Inferior parietal cortex (tissue), 1 donor: ENCODE measurements at regions not wholly inside any gene's neighbourhood (a gene's known extent, or its start where the extent isn't known, plus 50 kb on each side); places are given as distances from the start of the nearest gene placed in this dataset.
"Not testable (repeated sequence)": the region's sequence is repeated elsewhere in the genome, so short reads cannot be mapped to it uniquely, and the experiment has no call there.

Experiments used
- DNase-seq: peaks from one replicate; pipeline ENCODE4 v3.0.0-alpha.2; 2016; ENCODE audit errors: extremely low spot score

DNA sequence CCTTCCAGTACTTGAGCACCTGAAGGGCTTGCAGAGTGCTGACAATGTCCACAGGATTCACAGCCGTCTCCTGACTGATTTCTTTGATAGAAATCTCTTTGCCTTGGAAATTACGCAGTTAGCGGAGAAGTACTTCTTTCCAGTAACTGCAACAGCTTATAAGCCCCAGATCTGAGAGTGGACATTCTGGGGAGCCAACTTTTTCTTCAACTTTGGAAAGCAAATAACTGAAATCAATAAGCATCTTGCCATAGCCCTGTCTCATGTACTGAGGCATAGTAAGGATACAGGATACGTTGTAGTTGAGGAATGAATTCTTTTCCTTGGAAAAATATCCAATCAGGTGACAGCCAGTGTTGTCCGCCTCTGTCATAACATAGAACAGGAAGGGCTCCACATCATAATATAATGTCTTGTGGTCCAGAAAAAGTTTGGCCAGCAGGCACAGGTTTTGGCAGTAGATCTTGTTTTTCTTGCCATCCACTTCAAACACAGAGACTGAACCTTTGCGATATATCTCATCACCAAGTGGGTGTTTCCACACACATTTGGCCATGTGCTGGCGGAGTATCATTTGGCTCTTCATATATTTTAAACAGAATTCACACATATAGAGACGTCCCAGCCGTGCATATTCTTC lies 711.1 kb upstream of the DIAPH2 start:
- not testable (repeated sequence) for DNase-seq

DNA sequence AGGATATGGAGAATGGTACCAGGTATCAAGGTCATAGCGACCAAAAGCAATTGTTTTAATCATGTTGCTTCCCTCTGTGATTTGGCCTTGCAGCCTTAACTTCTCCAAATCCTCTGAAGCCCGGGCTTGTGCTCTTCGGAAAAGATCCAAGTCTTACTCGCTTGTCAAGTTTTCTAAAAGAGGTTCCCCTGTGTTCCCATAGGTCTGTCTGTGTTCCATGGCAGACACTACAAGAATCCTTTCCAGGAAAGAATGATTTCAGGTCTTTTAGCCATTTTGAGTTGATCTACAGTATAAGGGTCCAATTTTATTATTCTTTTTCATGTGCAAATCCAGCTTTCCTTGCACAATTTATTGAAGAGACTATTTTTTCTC lies 710.6 kb upstream of the DIAPH2 start:
- no peak for DNase-seq

GRCh38 chrX:95974890-95975289 lies 709.8 kb upstream of the DIAPH2 start:
- no peak for DNase-seq

DNA sequence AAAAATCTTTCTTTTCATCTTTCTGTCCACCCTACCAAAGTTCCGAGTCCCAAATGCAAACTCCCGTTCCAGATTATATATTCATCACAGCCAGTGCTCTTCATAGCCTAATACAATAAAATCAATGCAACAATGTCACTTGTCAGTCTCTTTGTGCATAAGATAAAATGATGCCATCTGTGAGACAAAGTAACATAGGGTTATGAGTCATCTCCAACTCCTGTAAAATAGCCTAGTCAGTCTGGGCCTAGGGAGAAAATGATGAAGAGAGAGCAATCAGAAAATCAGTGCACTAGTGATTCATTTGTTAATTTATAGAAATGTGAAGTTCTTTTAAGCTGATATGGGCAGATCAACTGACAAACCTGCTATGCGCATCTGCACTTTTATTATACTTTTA lies 689.1 kb upstream of the DIAPH2 start:
- DNase-seq = no peak

- no peak for DNase-seq
These were observed 688.3 kb upstream of the DIAPH2 start for GRCh38 chrX:95996294-95996693.

- no peak for DNase-seq
These were observed 682.2 kb upstream of the DIAPH2 start for GRCh38 chrX:96002431-96002830.

DNA sequence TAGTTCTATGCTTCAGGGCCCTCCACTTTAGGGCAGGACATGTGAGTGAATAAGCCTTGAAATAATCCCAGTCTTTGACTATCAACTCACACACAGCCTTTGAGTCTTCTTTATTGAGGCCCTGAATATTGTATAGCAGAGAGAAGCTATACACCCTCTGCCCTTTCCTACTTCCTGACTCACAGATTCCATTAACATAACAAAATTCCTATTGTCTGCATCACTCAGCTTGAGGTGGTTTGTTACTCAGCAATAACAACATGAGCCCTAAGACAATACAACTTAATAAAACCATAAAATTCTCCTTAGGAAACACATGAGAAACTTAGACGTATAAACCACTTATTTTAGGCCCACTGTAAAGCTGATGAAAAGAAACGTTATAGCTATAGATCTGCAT lies 680.3 kb upstream of the DIAPH2 start:
- DNase-seq = no peak

DNA sequence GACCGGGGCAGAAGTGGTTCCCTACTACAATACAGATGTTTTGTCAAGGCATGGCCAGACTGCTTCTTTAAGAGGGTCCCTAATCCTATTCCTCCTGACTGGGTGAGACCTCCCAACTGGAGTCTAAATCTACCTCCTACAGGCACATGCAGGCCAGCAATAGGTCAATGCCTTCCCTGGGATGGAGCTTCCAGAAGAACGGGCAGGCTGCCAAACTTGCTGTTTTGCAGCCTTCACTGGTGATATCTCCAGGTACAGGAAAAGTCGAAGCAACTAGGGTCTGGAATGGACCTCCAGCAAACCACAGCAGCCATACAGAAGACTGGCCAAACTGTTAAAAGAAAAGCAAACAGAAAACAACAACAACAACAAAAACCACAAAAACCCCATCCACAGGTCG lies 678.4 kb upstream of the DIAPH2 start:
- DNase-seq = no peak

DNA sequence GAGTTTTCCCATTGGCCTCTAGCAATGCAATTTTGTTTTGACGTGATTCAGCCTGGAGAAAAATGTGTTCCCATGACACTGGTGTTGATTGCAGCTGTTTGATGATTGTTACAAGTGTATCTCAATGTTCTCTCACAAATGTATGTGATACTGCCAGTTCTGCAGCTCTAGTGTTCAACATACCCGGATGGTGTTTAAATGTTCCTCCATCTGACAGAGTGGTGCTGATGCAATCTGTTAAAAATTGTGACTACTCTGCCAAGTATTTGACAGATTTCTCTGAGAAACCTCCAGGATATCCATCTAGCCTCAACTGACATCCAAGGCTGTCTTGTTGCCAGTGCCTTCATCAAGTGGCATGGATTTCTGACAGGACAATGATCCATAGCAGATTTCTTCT lies 657.2 kb upstream of the DIAPH2 start:
- peak; percentile 6 for DNase-seq

GRCh38 chrX:96052078-96052477 lies 632.6 kb upstream of the DIAPH2 start:
- DNase-seq = no peak

DNA sequence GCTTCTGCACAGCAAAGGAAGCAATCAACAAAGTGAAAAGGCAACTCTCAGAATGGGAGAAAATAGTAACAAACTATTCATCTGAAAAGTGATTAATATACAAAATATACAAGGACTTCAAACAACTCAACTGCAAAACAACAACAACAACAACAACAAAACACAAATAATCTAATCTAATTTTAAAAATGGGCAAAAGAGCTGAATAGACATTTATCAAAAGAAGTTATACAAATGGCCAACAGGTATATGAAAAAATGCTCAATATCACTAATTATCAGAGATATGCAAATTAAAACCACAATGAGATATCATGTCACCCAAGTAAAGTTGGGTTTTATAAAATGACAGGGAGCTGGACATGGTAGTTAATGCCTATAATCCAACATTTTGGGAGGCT lies 602.8 kb upstream of the DIAPH2 start:
- DNase-seq = no peak

- DNase-seq = no peak
These were observed 590.0 kb upstream of the DIAPH2 start for GRCh38 chrX:96094616-96095015.

GRCh38 chrX:96098471-96098870 lies 586.2 kb upstream of the DIAPH2 start:
- DNase-seq = no peak

DNA sequence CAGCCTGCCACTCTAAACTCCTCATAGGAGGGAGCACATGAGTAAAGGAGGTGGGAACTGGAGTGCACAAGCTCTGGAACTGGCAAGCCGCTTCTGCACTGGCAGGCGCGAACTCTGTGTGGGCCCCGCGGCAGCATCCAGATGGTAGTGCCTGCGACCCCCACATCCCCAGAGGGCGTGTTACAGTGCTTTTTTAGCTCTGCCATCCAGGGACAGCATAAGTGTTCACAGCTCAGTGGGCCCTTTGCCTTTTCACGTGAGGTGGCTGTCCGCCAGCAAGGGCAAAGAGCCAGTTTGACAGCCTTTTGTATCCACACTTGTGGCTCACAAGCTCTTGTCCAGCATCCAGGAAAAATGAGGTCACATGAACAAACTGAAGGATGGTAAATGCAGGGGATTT lies 581.6 kb upstream of the DIAPH2 start:
- DNase-seq = no peak

- DNase-seq = no peak
These were observed 572.0 kb upstream of the DIAPH2 start for GRCh38 chrX:96112689-96113088.

GRCh38 chrX:96126182-96126581 lies 558.5 kb upstream of the DIAPH2 start:
- no peak for DNase-seq

DNA sequence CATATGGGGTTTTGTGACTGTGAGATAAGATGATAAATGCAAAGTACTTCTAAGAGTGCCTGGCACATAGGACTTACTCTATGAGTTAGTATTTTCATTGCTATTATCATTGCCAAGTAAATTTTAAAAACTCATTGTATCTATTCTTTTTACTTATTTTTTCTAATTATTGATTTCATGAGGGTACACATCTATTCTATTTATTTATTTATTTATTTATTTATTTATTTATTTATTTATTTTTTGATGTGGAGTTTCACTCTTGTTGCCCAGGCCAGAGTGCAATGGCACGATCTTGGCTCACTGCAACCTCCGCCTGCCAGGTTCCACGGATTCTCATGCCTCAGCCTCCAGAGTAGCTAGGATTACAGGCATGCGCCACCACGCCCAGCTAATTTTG lies 556.6 kb upstream of the DIAPH2 start:
- DNase-seq = not testable (repeated sequence)

GRCh38 chrX:96140796-96141195 lies 543.8 kb upstream of the DIAPH2 start:
- DNase-seq = no peak

DNA sequence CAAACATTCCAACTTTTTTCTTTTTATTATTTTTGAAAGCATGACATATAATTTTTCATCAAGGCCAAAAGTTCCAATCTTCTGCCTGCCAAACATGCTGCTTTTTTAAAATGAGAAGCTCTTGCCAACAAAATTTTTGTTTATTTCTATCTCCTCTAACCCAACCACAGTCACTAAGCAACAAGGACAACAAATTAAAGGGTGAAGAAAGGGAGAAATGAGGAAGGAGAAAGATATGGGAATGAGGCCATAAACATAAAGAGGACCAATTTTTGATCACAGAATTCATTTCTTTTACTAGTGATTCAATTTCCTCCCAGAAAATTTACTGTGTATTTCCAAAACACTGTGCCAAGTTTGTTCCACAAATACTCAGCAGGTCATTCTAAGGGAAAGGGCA lies 537.0 kb upstream of the DIAPH2 start:
- no peak for DNase-seq

DNA sequence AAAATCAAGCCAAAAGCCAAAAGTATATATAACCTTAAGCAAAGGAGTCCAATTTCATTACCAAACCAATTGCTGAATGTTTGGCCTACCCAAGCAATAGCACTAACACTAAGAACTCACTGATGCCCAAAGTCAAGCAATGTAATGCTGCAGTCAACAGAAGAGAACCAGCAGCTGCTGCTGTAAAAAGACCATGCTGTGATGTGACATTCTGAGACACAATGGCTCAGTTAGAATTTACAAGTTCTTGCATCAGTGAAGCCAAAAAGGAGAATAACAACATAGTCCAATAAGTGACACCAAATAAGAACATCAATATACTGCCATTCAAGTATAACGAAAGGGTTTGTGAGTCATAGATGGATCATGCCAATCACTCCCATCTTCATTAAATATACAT lies 514.0 kb upstream of the DIAPH2 start:
- DNase-seq = no peak

DNA sequence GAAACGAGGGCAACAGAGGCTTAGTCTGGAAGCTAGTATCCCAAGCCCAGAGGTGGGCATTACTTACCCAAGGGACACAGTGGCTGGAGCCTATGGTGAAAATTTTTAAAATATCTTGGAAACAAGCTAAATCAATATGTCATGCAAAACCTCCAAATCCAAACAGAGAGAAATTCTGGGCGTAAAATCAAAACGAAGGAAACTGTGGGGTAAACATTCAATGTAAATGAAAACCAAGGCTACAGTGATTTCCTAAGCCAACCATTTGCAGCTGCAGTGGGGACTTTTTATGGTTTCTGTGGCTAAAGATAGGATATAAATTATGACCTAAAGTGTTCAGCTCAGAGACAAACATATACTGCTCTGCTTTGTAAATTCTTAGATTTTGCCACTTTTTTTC lies 507.7 kb upstream of the DIAPH2 start:
- DNase-seq = no peak

DNA sequence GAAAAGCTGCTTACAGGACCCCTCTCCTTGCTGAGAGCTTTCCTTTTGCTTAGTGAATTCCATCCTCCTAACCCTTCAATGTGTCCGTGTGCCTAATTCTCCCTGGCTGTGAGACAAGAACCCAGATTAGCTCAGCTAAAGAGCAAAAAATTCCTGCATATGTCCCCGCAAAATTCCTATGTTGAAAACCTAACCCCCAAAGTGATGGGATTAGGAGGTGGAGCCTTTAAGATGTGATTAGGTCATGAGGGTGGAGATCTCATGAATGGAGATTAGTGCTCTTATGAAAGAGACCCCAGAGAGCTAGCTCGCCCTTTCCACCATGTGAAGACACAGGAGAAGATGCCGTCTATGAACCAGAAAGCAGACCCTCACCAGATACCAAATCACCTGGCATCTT lies 503.0 kb upstream of the DIAPH2 start:
- DNase-seq = no peak

- no peak for DNase-seq
These were observed 502.3 kb upstream of the DIAPH2 start for GRCh38 chrX:96182366-96182765.

DNA sequence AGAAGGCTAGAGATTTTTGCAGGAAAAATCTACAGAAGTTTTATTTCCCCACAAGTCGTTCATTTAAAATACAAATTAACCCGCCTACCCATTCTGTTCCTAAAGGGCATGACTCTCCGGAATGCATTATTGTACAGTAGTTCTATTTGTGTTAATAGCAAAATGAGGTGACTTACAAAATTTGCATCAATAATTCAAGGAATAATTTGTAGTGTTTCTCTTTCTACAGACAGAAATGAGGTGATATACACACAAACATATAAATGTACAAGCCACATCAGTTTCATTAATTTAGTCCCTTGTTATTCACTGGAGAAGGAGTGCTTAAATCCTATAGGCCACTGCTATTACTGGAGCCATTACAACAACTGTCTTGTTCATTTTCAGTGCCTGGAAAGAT lies 501.3 kb upstream of the DIAPH2 start:
- no peak for DNase-seq

GRCh38 chrX:96183843-96184242 lies 500.8 kb upstream of the DIAPH2 start:
- no peak for DNase-seq
